ENCODE measurements at regions not wholly inside any gene's neighbourhood (a gene's known extent, or its start where the extent isn't known, plus 50 kb on each side); places are given as distances from the start of the nearest gene placed in this dataset.

DNA sequence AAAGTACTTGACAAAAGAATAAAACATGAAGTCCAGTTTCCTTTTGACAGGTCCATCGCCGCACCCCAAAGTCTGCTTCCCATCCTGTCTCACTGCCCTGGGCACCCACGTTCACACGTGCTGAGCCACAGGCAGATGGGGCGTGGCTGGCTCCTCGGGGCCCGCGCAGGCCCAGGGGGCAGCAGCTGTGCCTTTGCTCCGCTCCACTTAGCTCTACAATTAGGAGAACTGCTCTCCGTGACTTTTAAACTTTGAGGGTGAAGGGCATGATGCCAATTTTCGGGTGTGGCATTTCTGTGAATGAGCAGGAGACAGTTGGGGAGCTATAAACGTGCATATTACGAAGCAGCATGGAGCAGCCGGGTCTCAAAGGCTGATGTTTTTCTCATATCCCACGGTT is 152.4 kb downstream of the TDRD15 start:
- no peak overlapping the region for H3K27ac ChIP-seq (ENCODE audit: low read depth, low read length)
- DNase-seq (ENCODE audit: low read depth, low spot score) (no peak), ATAC-seq (no peak)
- no peaks in the 10 kb centered on the region for H4K20me1 ChIP-seq (ENCODE audit: insufficient read depth)
- no peaks in the 10 kb centered on the region for H3K4me1 ChIP-seq (ENCODE audit: control insufficient read depth in 1 of 2, insufficient read depth in 2 of 2, low read length in 2 of 2)
- ChIA-PET CTCF (no interaction called here), POLR2A (no interaction called here), RAD21 (ENCODE audit: low non-redundant PET in 1 of 2, low total read pairs in 2 of 2, uncharacterized antibody in 2 of 2, unreplicated experiment in 2 of 2) (no interaction called here)
- H3K9ac ChIP-seq (ENCODE audit: low read length) = no peak overlapping the region
- H3K9me2 ChIP-seq (ENCODE audit: insufficient read depth) = no peaks in the 10 kb centered on the region
- no peak for TF ChIP-seq CEBPB (IDR thresholded peaks at IDR 0.05; ENCODE audit: low read depth)
- TF ChIP-seq CBX3 (IDR thresholded peaks at IDR 0.05; ENCODE audit: low read depth) = no peak
- no peak for TF ChIP-seq ELF1 (IDR thresholded peaks at IDR 0.05; ENCODE audit: borderline replicate concordance, low read depth)
- TF ChIP-seq, protein P1, sequence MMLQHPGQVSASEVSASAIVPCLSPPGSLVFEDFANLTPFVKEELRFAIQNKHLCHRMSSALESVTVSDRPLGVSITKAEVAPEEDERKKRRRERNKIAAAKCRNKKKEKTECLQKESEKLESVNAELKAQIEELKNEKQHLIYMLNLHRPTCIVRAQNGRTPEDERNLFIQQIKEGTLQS (IDR thresholded peaks at IDR 0.05) = no peak
- TF ChIP-seq POLR2AphosphoS5 (IDR thresholded peaks at IDR 0.05; ENCODE audit: low read depth, low read length) = no peak
- TF ChIP-seq EGR1 (IDR thresholded peaks at IDR 0.05; ENCODE audit: low read depth) = no peak
- no peak for TF ChIP-seq ZNF274 (IDR thresholded peaks at IDR 0.05; ENCODE audit: low read depth, low read length)
- TF ChIP-seq ZFX (IDR thresholded peaks at IDR 0.05) = no peak
- TF ChIP-seq TCF7L2 (IDR thresholded peaks at IDR 0.05; ENCODE audit: borderline replicate concordance, extremely low read depth, insufficient read depth, insufficient read length) = no peak
- TF ChIP-seq FOSL1 (IDR thresholded peaks at IDR 0.05; ENCODE audit: low read depth) = no peak
- no peak for TF ChIP-seq YY1 (IDR thresholded peaks at IDR 0.05; ENCODE audit: extremely low read depth, insufficient replicate concordance, low read depth, low read length)
- TF ChIP-seq JUND (IDR thresholded peaks at IDR 0.05) = no peak
- no peaks in the 10 kb centered on the region for H3K79me2 ChIP-seq (ENCODE audit: insufficient read depth, low read length)
- no TSS peak for BruUV-seq (replicated peaks)
- intact Hi-C loops (cut with micrococcal nuclease) = no loop called here
- peaks cover 4% of the 10 kb centered on the region; the same call in 1 of the 2 replicates for H3K27me3 ChIP-seq (ENCODE audit: insufficient read depth, low read length)
- H2AFZ ChIP-seq (ENCODE audit: low read depth, low read length, poor library complexity, severe bottlenecking) = no peak overlapping the region
- H3K9me3 ChIP-seq (ENCODE audit: control insufficient read depth in 1 of 2, insufficient read depth in 1 of 2, low read depth in 1 of 2, low read length in 2 of 2) = no peaks in the 10 kb centered on the region
- H3K4me3 ChIP-seq (replicated peaks in 1 of 2; ENCODE audit: low read depth in 1 of 2, low read length in 2 of 2) = no peak overlapping the region
- H3K36me3 ChIP-seq (ENCODE audit: control insufficient read depth in 1 of 2, insufficient read depth in 2 of 2, low read length in 2 of 2) = no peaks in the 10 kb centered on the region
- H3K4me2 ChIP-seq (ENCODE audit: low read length) = no peak overlapping the region
